SU-DHL-6 (cell line): ENCODE measurements at regions not wholly inside any gene's neighbourhood (a gene's known extent, or its start where the extent isn't known, plus 50 kb on each side); places are given as distances from the start of the nearest gene placed in this dataset.

Experiments used
- H2AFZ ChIP-seq: fragments of 200-600 bp; sonication (generic); 2 replicates; pipeline ENCODE4 v1.6.1; 2014; ENCODE audit warnings: low read depth, mild to moderate bottlenecking, moderate library complexity, mixed read lengths, antibody characterized with exemption, low read length; ENCODE audit not compliant: severe bottlenecking
- H3F3A ChIP-seq: fragments of 200-600 bp; shearing (Covaris generic); 2 replicates; pipeline ENCODE4 v1.6.0; 2016; ENCODE audit warnings: antibody characterized with exemption, mild to moderate bottlenecking; ENCODE audit not compliant: insufficient read depth
- H3K27ac ChIP-seq: fragments of 200-600 bp; sonication (generic); 2 replicates; pipeline ENCODE4 v1.5.1; 2016; ENCODE audit warnings: low read depth, mild to moderate bottlenecking, low read length, moderate library complexity, mixed read lengths
- H3K27me3 ChIP-seq: fragments of 200-600 bp; sonication (generic), shearing (Covaris generic); 2 replicates; pipeline ENCODE4 v1.6.0; 2014; ENCODE audit warnings: mild to moderate bottlenecking, low read length
- H3K36me3 ChIP-seq: fragments of 200-600 bp; sonication (generic); 2 replicates; pipeline ENCODE4 v1.6.1; 2014; ENCODE audit warnings: mild to moderate bottlenecking, low read length, mixed read lengths
- H3K4me2 ChIP-seq: fragments of 300-600, 200-600 bp; shearing (Covaris generic), sonication (generic); 2 replicates; pipeline ENCODE4 v1.6.0; 2014; ENCODE audit warnings: low read length, low read depth, mild to moderate bottlenecking; ENCODE audit not compliant: poor library complexity, severe bottlenecking
- H3K4me3 ChIP-seq: fragments of 200-600 bp; sonication (generic); 2 replicates; pipeline ENCODE4 v1.5.1; 2014; ENCODE audit warnings: antibody characterized with exemption, low read length, mild to moderate bottlenecking, mixed read lengths; ENCODE audit not compliant: insufficient read depth, poor library complexity, severe bottlenecking
- H3K79me2 ChIP-seq: fragments of 200-600 bp; sonication (generic); 2 replicates; pipeline ENCODE4 v1.6.1; 2014; ENCODE audit warnings: mild to moderate bottlenecking, low read length, moderate library complexity; ENCODE audit not compliant: insufficient read depth
- H3K9ac ChIP-seq: fragments of 200-600 bp; sonication (generic); 2 replicates; pipeline ENCODE4 v1.7.0; 2014; ENCODE audit warnings: mild to moderate bottlenecking, low read length
- H3K9me2 ChIP-seq: fragments of 200-600 bp; sonication (generic); replicated peaks from 2 replicates; pipeline ENCODE4 v1.6.1; 2014; ENCODE audit warnings: low read length; ENCODE audit not compliant: insufficient read depth
- H3K9me3 ChIP-seq: fragments of 200-600 bp; sonication (generic); 2 replicates; pipeline ENCODE4 v1.6.1; 2014; ENCODE audit warnings: low read length, mixed read lengths; ENCODE audit not compliant: insufficient read depth
- H4K20me1 ChIP-seq: fragments of 200-600 bp; sonication (generic); 2 replicates; pipeline ENCODE4 v1.6.1; 2014; ENCODE audit warnings: low read depth, mild to moderate bottlenecking, antibody characterized with exemption, low read length, moderate library complexity, mixed read lengths
- CTCF ChIP-seq: fragments of 200-600 bp; sonication (generic); IDR thresholded peaks from one replicate; pipeline ENCODE4 v1.5.1; 2017; ENCODE audit warnings: antibody characterized with exemption, mild to moderate bottlenecking, low read length, moderate library complexity; ENCODE audit not compliant: insufficient read depth, poor library complexity, severe bottlenecking
- EZH2phosphoT487 ChIP-seq: fragments of 200-600 bp; sonication (generic), shearing (Covaris generic); conservative IDR thresholded peaks from 2 replicates; pipeline ENCODE4 v1.6.1; 2018; ENCODE audit warnings: mild to moderate bottlenecking, antibody characterized with exemption, low read length, moderate library complexity, mixed read lengths

GRCh38 chr6:113461153-113461932 lies 395.8 kb upstream of the MARCKS start:
- TF ChIP-seq EZH2phosphoT487, result no peak
- no peak for TF ChIP-seq CTCF
- no peaks in the 10 kb centered on the region for H4K20me1 ChIP-seq
- H3K9me2 ChIP-seq, result no peaks in the 10 kb centered on the region
- no peaks in the 10 kb centered on the region for H3F3A ChIP-seq
- H2AFZ ChIP-seq, result no peak overlapping the region
- no peaks in the 10 kb centered on the region for H3K36me3 ChIP-seq
- H3K9me3 ChIP-seq, result no peaks in the 10 kb centered on the region
- H3K27ac ChIP-seq, result no peak overlapping the region
- H3K4me3 ChIP-seq, result no peak overlapping the region
- H3K4me2 ChIP-seq, result no peak overlapping the region
- H3K79me2 ChIP-seq, result no peaks in the 10 kb centered on the region
- no peak overlapping the region for H3K9ac ChIP-seq
- no peaks in the 10 kb centered on the region for H3K27me3 ChIP-seq

GRCh38 chr6:113464536-113464935 lies 392.6 kb upstream of the MARCKS start:
- Histone ChIP-seq H3K9me3 (no peaks in the 10 kb centered on the region), H3K27me3 (no peaks in the 10 kb centered on the region), H3K79me2 (no peaks in the 10 kb centered on the region), H3K4me2 (no peak overlapping the region), H3K9ac (no peak overlapping the region), H3K4me3 (no peak overlapping the region), H3K36me3 (no peaks in the 10 kb centered on the region), H3K9me2 (no peaks in the 10 kb centered on the region), H4K20me1 (no peaks in the 10 kb centered on the region), H3F3A (no peaks in the 10 kb centered on the region), H2AFZ (no peak overlapping the region), H3K27ac (no peak overlapping the region)
- TF ChIP-seq EZH2phosphoT487 (no peak), CTCF (no peak)

- no peaks in the 10 kb centered on the region for H3K79me2 ChIP-seq
- H3K9me2 ChIP-seq, result no peaks in the 10 kb centered on the region
- no peaks in the 10 kb centered on the region for H3K27me3 ChIP-seq
- no peak overlapping the region for H2AFZ ChIP-seq
- H4K20me1 ChIP-seq, result no peaks in the 10 kb centered on the region
- H3K4me2 ChIP-seq, result no peak overlapping the region
- no peak overlapping the region for H3K4me3 ChIP-seq
- no peaks in the 10 kb centered on the region for H3F3A ChIP-seq
- H3K9me3 ChIP-seq, result no peaks in the 10 kb centered on the region
- no peak overlapping the region for H3K9ac ChIP-seq
- no peak overlapping the region for H3K27ac ChIP-seq
- TF ChIP-seq EZH2phosphoT487 (no peak), CTCF (no peak)
- no peaks in the 10 kb centered on the region for H3K36me3 ChIP-seq
These were observed 392.2 kb upstream of the MARCKS start for GRCh38 chr6:113464960-113465359.
